Esophagus squamous epithelium (tissue), 4 donors: ENCODE measurements at regions not wholly inside any gene's neighbourhood (a gene's known extent, or its start where the extent isn't known, plus 50 kb on each side); places are given as distances from the start of the nearest gene placed in this dataset.

Experiments used
- CTCF ChIP-seq, 6 experiments: fragments of 450-650 bp in 4 of 6; fragments of 200-600 bp in 2 of 6; sonication (generic) in 2 of 6; IDR thresholded peaks; one replicate each; pipeline ENCODE4 v1.5.1; 2016 to 2019; ENCODE audit warnings: antibody characterized with exemption in 6 of 6, mild to moderate bottlenecking in 4 of 6, moderate library complexity in 4 of 6
- POLR2A ChIP-seq, 4 donors: fragments of 450-650 bp; IDR thresholded peaks; one replicate each; pipeline ENCODE4 v1.6.1; 2017; ENCODE audit warnings: antibody characterized with exemption in 4 of 4, mild to moderate bottlenecking in 4 of 4, moderate library complexity in 3 of 4

GRCh38 chr4:10315638-10316037, 141.6 kb downstream of the ZNF518B start:
- no peak for TF ChIP-seq CTCF (IDR thresholded peaks at IDR 0.05)
- no peak for TF ChIP-seq POLR2A (IDR thresholded peaks at IDR 0.05)
